H9 (cell line): ENCODE measurements at regions not wholly inside any gene's neighbourhood (a gene's known extent, or its start where the extent isn't known, plus 50 kb on each side); places are given as distances from the start of the nearest gene placed in this dataset.

Experiments
- DNase-seq: peaks from one replicate; pipeline ENCODE4 v3.0.0-alpha.2; 2017
- H2AFZ ChIP-seq: one replicate; pipeline ENCODE4 v1.6.1; 2013; ENCODE audit warnings: mild to moderate bottlenecking, low read length, control low read depth, moderate library complexity
- H2AK5ac ChIP-seq: 2 replicates; pipeline ENCODE4 v1.6.1; 2013; ENCODE audit warnings: low read length, control low read depth, mixed read lengths; ENCODE audit not compliant: insufficient read length
- H2BK120ac ChIP-seq: one replicate; pipeline ENCODE4 v1.6.1; 2013; ENCODE audit warnings: low read depth, mild to moderate bottlenecking, low read length, control low read depth, inconsistent platforms; ENCODE audit not compliant: poor library complexity, severe bottlenecking
- H2BK12ac ChIP-seq: 2 replicates; pipeline ENCODE4 v1.6.1; 2013; ENCODE audit warnings: low read length, control low read depth, mixed read lengths, low read depth; ENCODE audit not compliant: insufficient read length
- H2BK15ac ChIP-seq: 2 replicates; pipeline ENCODE4 v1.6.1; 2013; ENCODE audit warnings: low read depth, low read length, control low read depth
- H2BK20ac ChIP-seq: one replicate; pipeline ENCODE4 v1.6.1; 2013; ENCODE audit warnings: low read depth, mild to moderate bottlenecking, low read length, control low read depth, inconsistent platforms; ENCODE audit not compliant: poor library complexity, severe bottlenecking
- H2BK5ac ChIP-seq: 2 replicates; pipeline ENCODE4 v1.6.1; 2013; ENCODE audit warnings: low read length, control low read depth, mixed read lengths; ENCODE audit not compliant: insufficient read length
- H3K14ac ChIP-seq: 2 replicates; pipeline ENCODE4 v1.6.1; 2013; ENCODE audit warnings: low read length, control low read depth; ENCODE audit not compliant: insufficient read depth
- H3K18ac ChIP-seq: 2 replicates; pipeline ENCODE4 v1.6.1; 2013; ENCODE audit warnings: low read depth, mild to moderate bottlenecking, mixed read lengths, low read length, control low read depth; ENCODE audit not compliant: insufficient read length
- H3K23ac ChIP-seq: 2 replicates; pipeline ENCODE4 v1.6.1; 2013; ENCODE audit warnings: low read length, control low read depth, mixed read lengths, low read depth; ENCODE audit not compliant: insufficient read length
- H3K23me2 ChIP-seq: 2 replicates; pipeline ENCODE4 v1.6.1; 2013; ENCODE audit warnings: low read depth, mild to moderate bottlenecking, mixed read lengths, low read length, control low read depth; ENCODE audit not compliant: insufficient read length, poor library complexity, severe bottlenecking
- H3K27ac ChIP-seq: 2 replicates; pipeline ENCODE4 v1.5.1; 2013; ENCODE audit warnings: low read length, control low read depth, mixed read lengths, low read depth; ENCODE audit not compliant: insufficient read length
- H3K27me3 ChIP-seq: 2 replicates; pipeline ENCODE4 v1.6.1; 2013; ENCODE audit warnings: low read length, control low read depth, inconsistent platforms; ENCODE audit not compliant: insufficient read depth
- H3K4ac ChIP-seq: 2 replicates; pipeline ENCODE4 v1.6.1; 2013; ENCODE audit warnings: low read depth, mild to moderate bottlenecking, control low read depth, inconsistent platforms, low read length, moderate library complexity
- H3K4me1 ChIP-seq: 2 replicates; pipeline ENCODE4 v1.6.1; 2013; ENCODE audit warnings: low read length, control low read depth, inconsistent platforms; ENCODE audit not compliant: insufficient read depth
- H3K4me2 ChIP-seq: 2 replicates; pipeline ENCODE4 v1.6.1; 2013; ENCODE audit warnings: low read length, control low read depth, mixed read lengths; ENCODE audit not compliant: insufficient read length, insufficient read depth
- H3K56ac ChIP-seq: 2 replicates; pipeline ENCODE4 v1.6.1; 2013; ENCODE audit warnings: low read depth, mild to moderate bottlenecking, mixed read lengths, low read length, control low read depth; ENCODE audit not compliant: insufficient read length
- H3K79me1 ChIP-seq: 2 replicates; pipeline ENCODE4 v1.6.1; 2013; ENCODE audit warnings: low read depth, mild to moderate bottlenecking, moderate library complexity, low read length, control low read depth, inconsistent platforms; ENCODE audit not compliant: insufficient read depth, poor library complexity, severe bottlenecking
- H3K79me2 ChIP-seq: 2 replicates; pipeline ENCODE4 v1.6.1; 2013; ENCODE audit warnings: low read length, control low read depth, inconsistent platforms; ENCODE audit not compliant: insufficient read depth
- H3K9ac ChIP-seq: 2 replicates; pipeline ENCODE4 v1.6.1; 2013; ENCODE audit warnings: low read length, control low read depth, mixed read lengths; ENCODE audit not compliant: insufficient read length; ENCODE audit errors: extremely low read depth
- H3K9me3 ChIP-seq: one replicate; pipeline ENCODE4 v1.6.1; 2013; ENCODE audit warnings: low read depth, low read length, inconsistent platforms; ENCODE audit not compliant: control insufficient read depth
- H3T11ph ChIP-seq: one replicate; pipeline ENCODE4 v1.6.1; 2013; ENCODE audit warnings: mild to moderate bottlenecking, low read length, control low read depth, inconsistent platforms
- H4K20me1 ChIP-seq: one replicate; pipeline ENCODE4 v1.6.1; 2013; ENCODE audit not compliant: control insufficient read depth, insufficient read length, insufficient read depth
- H4K5ac ChIP-seq: 2 replicates; pipeline ENCODE4 v1.6.1; 2013; ENCODE audit warnings: low read depth, mild to moderate bottlenecking, mixed read lengths, low read length, control low read depth; ENCODE audit not compliant: insufficient read length
- H4K8ac ChIP-seq: replicated peaks from 2 replicates; pipeline ENCODE4 v1.6.1; 2013; ENCODE audit warnings: low read length, control low read depth, mixed read lengths, low read depth; ENCODE audit not compliant: insufficient read length
- H4K91ac ChIP-seq: 2 replicates; pipeline ENCODE4 v1.6.1; 2013; ENCODE audit warnings: low read depth, mild to moderate bottlenecking, moderate library complexity, mixed read lengths, low read length, control low read depth; ENCODE audit not compliant: insufficient read length
- H3K27ac Mint-ChIP-seq, 3 experiments: 2 replicates in 2 of 3; 3 replicates in 1 of 3; pipeline ENCODE4 v1.8.0; 2020 to 2021; ENCODE audit warnings: mixed read lengths in 3 of 3, mild to moderate bottlenecking in 1 of 3, moderate library complexity in 1 of 3
- H3K27me3 Mint-ChIP-seq: 2 replicates; pipeline ENCODE4 v1.8.0; 2021; ENCODE audit warnings: low read depth, mild to moderate bottlenecking, moderate library complexity, mixed read lengths
- H3K36me3 Mint-ChIP-seq, 3 experiments: 2 replicates in 2 of 3; 3 replicates in 1 of 3; pipeline ENCODE4 v1.8.0; 2020 to 2021; ENCODE audit warnings: low read depth in 3 of 3, mixed read lengths in 3 of 3; ENCODE audit not compliant: insufficient read depth in 1 of 3
- H3K4me1 Mint-ChIP-seq, 2 experiments: 2 replicates each; pipeline ENCODE4 v1.8.0; 2020; ENCODE audit warnings: mixed read lengths in 2 of 2
- H3K4me3 Mint-ChIP-seq, 2 experiments: 2 replicates in 1 of 2; 3 replicates in 1 of 2; pipeline ENCODE4 v1.8.0; 2020 to 2021; ENCODE audit warnings: mild to moderate bottlenecking in 2 of 2, mixed read lengths in 2 of 2, moderate library complexity in 1 of 2
- H3K9me3 Mint-ChIP-seq, 2 experiments: 2 replicates in 1 of 2; 3 replicates in 1 of 2; pipeline ENCODE4 v1.8.0; 2020; ENCODE audit warnings: mild to moderate bottlenecking in 2 of 2, mixed read lengths in 2 of 2, moderate library complexity in 1 of 2
- WGBS: extraction: QIAGEN DNeasy Blood & Tissue Kit; methylation state at CpG from one replicate; pipeline ENCODE4 v1.1.7; 2013; ENCODE audit warnings: missing lambda C conversion rate, low lambda C conversion rate, mixed read lengths; ENCODE audit not compliant: insufficient read length; ENCODE audit errors: extremely low coverage; 5-methylcytosine and 5-hydroxymethylcytosine counted together
- TF ChIP-seq, protein P1 (sequence below): fragments of 200-600 bp; sonication (generic); conservative IDR thresholded peaks from 3 replicates; pipeline ENCODE4 v1.8.0; 2021; ENCODE audit warnings: antibody characterized with exemption, mild to moderate bottlenecking

DNA sequence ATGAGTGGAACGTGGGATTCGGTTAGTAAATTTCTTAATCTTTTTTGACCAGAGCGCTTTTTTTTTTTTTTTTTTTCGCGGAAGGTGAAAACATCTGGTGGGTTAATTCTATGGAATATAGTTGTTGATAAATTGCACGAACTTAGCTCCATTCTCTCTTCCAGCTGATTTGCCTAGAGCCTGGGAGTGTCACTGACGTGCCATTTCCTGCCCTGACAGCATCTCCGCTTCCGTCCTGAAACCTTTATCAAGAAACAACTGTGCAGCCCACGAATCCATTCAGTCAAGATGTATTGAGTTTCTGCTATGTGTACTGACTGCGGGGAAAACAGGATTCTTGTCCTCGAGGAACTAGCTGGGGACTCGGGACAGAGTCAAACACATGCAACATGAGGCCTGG lies 59.5 kb upstream of the TGM3 start:
- Histone ChIP-seq H4K5ac (no peak overlapping the region), H3K56ac (no peak overlapping the region), H3K27ac (no peak overlapping the region), H2BK120ac (no peak overlapping the region), H3K23ac (no peak overlapping the region), H2AK5ac (no peak overlapping the region), H2AFZ (no peak overlapping the region), H3K18ac (no peak overlapping the region), H3K9ac (no peak overlapping the region), H3K14ac (no peak overlapping the region), H3K79me2 (no peaks in the 10 kb centered on the region), H3K23me2 (no peaks in the 10 kb centered on the region), H2BK15ac (no peak overlapping the region), H4K91ac (no peak overlapping the region), H2BK20ac (no peak overlapping the region), H3K4me1 (peaks cover 4% of the 10 kb centered on the region), H3K9me3 (no peaks in the 10 kb centered on the region), H4K8ac (no peak overlapping the region), H2BK12ac (no peak overlapping the region), H3K79me1 (no peaks in the 10 kb centered on the region), H3T11ph (no peak overlapping the region), H2BK5ac (no peak overlapping the region), H3K4ac (no peak overlapping the region), H3K27me3 (no peaks in the 10 kb centered on the region), H3K4me2 (no peak overlapping the region), H4K20me1 (no peaks in the 10 kb centered on the region)
- Mint-ChIP-seq H3K27ac (0 out of 7 replicates have a peak overlapping the region, but pooled peaks of 1 of the 3 experiments have one; percentile 1), H3K4me1 (peaks cover 29% of the 10 kb centered on the region in 2 experiments), H3K36me3 (no peaks in the 10 kb centered on the region), H3K4me3 (no peak overlapping the region), H3K27me3 (no peaks in the 10 kb centered on the region), H3K9me3 (no peaks in the 10 kb centered on the region)
- DNase-seq, result no peak
- TF ChIP-seq, protein P1, sequence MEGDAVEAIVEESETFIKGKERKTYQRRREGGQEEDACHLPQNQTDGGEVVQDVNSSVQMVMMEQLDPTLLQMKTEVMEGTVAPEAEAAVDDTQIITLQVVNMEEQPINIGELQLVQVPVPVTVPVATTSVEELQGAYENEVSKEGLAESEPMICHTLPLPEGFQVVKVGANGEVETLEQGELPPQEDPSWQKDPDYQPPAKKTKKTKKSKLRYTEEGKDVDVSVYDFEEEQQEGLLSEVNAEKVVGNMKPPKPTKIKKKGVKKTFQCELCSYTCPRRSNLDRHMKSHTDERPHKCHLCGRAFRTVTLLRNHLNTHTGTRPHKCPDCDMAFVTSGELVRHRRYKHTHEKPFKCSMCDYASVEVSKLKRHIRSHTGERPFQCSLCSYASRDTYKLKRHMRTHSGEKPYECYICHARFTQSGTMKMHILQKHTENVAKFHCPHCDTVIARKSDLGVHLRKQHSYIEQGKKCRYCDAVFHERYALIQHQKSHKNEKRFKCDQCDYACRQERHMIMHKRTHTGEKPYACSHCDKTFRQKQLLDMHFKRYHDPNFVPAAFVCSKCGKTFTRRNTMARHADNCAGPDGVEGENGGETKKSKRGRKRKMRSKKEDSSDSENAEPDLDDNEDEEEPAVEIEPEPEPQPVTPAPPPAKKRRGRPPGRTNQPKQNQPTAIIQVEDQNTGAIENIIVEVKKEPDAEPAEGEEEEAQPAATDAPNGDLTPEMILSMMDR, result no peak
- no CpG with 5 or more reads among the region's 13 CpGs for WGBS
